HFFc6 (cell line): ENCODE measurements at regions not wholly inside any gene's neighbourhood (a gene's known extent, or its start where the extent isn't known, plus 50 kb on each side); places are given as distances from the start of the nearest gene placed in this dataset.
"Not testable (repeated sequence)": the region's sequence is repeated elsewhere in the genome, so short reads cannot be mapped to it uniquely, and the experiment has no call there.

Source experiments
- DNase-seq: peaks from one replicate; pipeline ENCODE4 v3.0.0-alpha.2; 2018
- H3K27ac Mint-ChIP-seq: 2 replicates; pipeline ENCODE4 v1.8.0; 2020; ENCODE audit warnings: mild to moderate bottlenecking, mixed read lengths
- H3K27me3 Mint-ChIP-seq: 2 replicates; pipeline ENCODE4 v1.8.0; 2021; ENCODE audit warnings: mild to moderate bottlenecking, moderate library complexity, mixed read lengths; ENCODE audit not compliant: insufficient read depth
- H3K36me3 Mint-ChIP-seq: 2 replicates; pipeline ENCODE4 v1.8.0; 2021; ENCODE audit warnings: low read depth, mixed read lengths
- H3K4me1 Mint-ChIP-seq: 2 replicates; pipeline ENCODE4 v1.8.0; 2020; ENCODE audit warnings: low read depth, mixed read lengths
- H3K4me3 Mint-ChIP-seq: 2 replicates; pipeline ENCODE4 v1.8.0; 2020; ENCODE audit warnings: mild to moderate bottlenecking, moderate library complexity, mixed read lengths
- H3K9me3 Mint-ChIP-seq: 2 replicates; pipeline ENCODE4 v1.8.0; 2020; ENCODE audit warnings: mild to moderate bottlenecking, mixed read lengths
- TF ChIP-seq, protein P1 (sequence below): fragments of 200-600 bp; sonication (generic); IDR thresholded peaks from 2 replicates; pipeline ENCODE4 v1.5.0; 2021; ENCODE audit warnings: antibody characterized with exemption, mild to moderate bottlenecking

DNA sequence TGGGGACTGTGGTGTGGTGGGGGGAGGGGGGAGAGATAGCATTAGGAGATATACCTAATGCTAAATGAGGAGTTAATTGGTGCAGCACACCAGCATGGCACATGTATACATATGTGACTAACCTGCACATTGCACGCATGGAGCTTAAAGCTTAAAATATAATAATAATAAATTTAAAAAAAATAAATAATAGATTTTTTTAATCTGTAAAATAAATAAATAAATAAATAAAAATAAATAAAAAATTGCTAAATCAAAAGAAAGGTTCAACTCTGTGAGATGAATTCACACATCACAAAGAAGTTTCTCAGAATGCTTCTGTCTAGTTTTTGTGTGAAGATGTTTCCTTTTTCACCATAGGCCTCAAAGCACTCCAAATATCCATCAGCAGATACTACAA, 1793.7 kb downstream of the UQCRFS1 start:
- H3K9me3 Mint-ChIP-seq = peaks cover 70% of the 10 kb centered on the region
- H3K4me3 Mint-ChIP-seq, H3K4me1 Mint-ChIP-seq, H3K27me3 Mint-ChIP-seq, DNase-seq, H3K36me3 Mint-ChIP-seq, H3K27ac Mint-ChIP-seq: not testable (repeated sequence)

DNA sequence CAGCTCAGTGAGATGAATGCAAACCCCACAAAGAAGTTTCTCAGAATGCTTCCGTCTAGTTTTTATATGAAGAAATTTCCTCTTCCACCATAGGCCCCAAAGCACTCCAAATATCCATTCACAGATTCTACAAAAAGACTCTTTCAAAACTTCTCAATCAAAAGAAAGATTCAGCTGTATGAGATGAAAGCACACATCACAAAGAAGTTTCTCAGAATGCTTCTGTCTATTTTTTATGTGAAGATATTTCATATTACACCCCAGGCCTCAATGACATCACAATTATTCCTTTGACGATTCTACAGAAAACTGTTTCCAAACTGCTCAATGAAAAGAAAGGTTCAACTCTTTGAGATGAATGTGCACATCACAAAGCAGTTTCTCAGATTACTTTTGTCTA, 1819.4 kb downstream of the UQCRFS1 start:
- no peak overlapping the region for H3K4me3 Mint-ChIP-seq
- no peaks in the 10 kb centered on the region for H3K27me3 Mint-ChIP-seq
- peaks cover 45% of the 10 kb centered on the region for H3K36me3 Mint-ChIP-seq
- H3K27ac Mint-ChIP-seq = no peak overlapping the region
- DNase-seq = no peak
- TF ChIP-seq, protein P1, sequence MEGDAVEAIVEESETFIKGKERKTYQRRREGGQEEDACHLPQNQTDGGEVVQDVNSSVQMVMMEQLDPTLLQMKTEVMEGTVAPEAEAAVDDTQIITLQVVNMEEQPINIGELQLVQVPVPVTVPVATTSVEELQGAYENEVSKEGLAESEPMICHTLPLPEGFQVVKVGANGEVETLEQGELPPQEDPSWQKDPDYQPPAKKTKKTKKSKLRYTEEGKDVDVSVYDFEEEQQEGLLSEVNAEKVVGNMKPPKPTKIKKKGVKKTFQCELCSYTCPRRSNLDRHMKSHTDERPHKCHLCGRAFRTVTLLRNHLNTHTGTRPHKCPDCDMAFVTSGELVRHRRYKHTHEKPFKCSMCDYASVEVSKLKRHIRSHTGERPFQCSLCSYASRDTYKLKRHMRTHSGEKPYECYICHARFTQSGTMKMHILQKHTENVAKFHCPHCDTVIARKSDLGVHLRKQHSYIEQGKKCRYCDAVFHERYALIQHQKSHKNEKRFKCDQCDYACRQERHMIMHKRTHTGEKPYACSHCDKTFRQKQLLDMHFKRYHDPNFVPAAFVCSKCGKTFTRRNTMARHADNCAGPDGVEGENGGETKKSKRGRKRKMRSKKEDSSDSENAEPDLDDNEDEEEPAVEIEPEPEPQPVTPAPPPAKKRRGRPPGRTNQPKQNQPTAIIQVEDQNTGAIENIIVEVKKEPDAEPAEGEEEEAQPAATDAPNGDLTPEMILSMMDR = no peak
- no peaks in the 10 kb centered on the region for H3K4me1 Mint-ChIP-seq
- H3K9me3 Mint-ChIP-seq = peaks cover 82% of the 10 kb centered on the region

DNA sequence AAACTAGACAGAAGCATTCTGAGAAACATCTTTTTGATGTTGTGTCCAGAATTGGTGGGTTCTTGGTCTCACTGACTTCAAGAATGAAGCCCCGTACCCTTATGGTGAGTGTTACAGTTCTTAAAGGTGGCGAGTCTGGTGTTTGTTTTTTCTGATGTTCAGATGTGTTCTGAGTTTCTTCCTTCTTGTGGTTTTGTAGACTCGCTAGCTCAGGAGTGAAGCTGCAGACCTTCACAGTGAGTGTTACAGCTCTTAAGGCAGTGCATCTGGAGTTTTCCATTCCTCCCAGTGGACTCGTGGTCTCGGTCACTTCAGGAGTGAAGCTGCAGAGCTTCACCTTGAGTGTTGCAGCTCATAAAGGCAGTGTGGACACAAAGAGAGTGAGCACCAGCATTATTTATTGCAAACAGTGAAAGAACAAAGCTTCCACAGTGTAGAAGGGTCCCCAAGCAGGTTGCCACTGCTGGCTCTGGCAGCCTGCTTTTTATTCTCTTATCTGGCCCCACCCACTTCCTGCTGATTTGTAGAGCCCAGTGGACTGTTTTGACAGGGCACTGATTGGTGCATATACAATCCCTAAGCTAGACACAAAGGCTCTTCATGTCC, 1820.8 kb downstream of the UQCRFS1 start:
- H3K36me3 Mint-ChIP-seq = peaks cover 46% of the 10 kb centered on the region
- no peak for DNase-seq
- no peaks in the 10 kb centered on the region for H3K4me1 Mint-ChIP-seq
- no peaks in the 10 kb centered on the region for H3K27me3 Mint-ChIP-seq
- H3K27ac Mint-ChIP-seq = no peak overlapping the region
- no peak overlapping the region for H3K4me3 Mint-ChIP-seq
- H3K9me3 Mint-ChIP-seq = peaks cover 82% of the 10 kb centered on the region
- TF ChIP-seq, protein P1 = no peak

DNA sequence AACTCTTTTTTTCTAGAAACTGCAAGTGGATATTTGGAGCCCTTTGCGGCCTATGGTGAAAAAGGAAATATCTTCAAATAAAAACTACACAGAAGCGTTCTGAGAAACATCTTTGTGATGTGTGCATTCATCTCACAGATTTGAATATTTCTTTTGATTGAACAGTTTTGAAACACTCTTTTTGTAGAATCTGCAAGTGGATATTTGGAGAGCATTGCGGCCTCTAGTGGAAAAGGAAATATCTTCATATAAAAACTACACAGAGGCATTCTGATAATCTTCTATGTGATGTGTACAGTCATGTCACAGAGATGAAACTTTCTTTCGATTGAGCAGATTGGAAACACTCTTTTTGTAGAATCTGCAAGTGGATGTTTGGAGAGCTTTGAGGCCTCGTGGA, 1833.6 kb downstream of the UQCRFS1 start:
- H3K36me3 Mint-ChIP-seq, H3K27me3 Mint-ChIP-seq, H3K4me1 Mint-ChIP-seq, H3K4me3 Mint-ChIP-seq, DNase-seq, H3K27ac Mint-ChIP-seq: not testable (repeated sequence)
- TF ChIP-seq, protein P1 = peak; percentile 57
- peaks cover 53% of the 10 kb centered on the region for H3K9me3 Mint-ChIP-seq

DNA sequence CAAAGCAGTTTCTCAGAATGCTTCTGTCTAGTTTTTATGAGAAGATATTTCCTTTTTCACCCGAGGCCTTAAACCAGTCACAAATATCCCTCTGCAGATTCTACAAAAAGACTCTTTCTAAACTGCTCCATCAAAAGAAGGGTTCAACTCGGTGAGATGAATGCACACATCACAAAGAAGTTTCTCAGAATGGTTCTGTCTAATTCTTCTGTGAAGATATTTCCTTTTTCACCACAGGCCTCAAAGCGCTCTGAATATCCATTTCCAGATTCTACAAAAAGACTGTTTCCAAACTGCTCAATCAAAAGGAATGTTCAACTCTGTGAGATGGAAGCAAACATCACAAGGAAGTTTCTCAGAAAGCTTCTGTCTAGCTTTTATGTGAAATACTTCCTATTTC, 1843.3 kb downstream of the UQCRFS1 start:
- H3K27ac Mint-ChIP-seq, H3K27me3 Mint-ChIP-seq, H3K4me1 Mint-ChIP-seq, H3K36me3 Mint-ChIP-seq, DNase-seq, H3K4me3 Mint-ChIP-seq: not testable (repeated sequence)
- peaks cover 77% of the 10 kb centered on the region for H3K9me3 Mint-ChIP-seq

DNA sequence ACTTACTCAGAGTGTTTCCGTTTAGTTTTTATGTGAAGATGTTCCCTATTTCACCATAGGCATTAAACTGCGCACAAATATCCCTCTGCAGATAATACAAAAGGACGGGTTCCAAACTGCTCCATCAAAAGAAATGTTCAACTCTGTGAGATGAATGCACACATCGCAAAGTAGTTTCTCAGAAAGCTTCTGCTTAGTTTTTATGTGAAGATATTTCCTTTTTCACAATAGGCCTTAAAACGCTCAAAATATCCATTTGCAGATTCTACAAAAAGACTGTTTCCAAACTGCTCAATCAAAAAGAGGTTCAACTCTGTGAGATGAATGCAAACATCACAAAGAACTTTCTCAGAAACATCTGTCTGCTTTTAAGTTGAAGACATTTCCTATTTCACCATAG, 1850.5 kb downstream of the UQCRFS1 start:
- not testable (repeated sequence) for H3K27me3 Mint-ChIP-seq, H3K4me3 Mint-ChIP-seq, H3K4me1 Mint-ChIP-seq, DNase-seq, H3K27ac Mint-ChIP-seq
- Mint-ChIP-seq H3K36me3 (peaks cover 39% of the 10 kb centered on the region), H3K9me3 (peaks cover 89% of the 10 kb centered on the region)

DNA sequence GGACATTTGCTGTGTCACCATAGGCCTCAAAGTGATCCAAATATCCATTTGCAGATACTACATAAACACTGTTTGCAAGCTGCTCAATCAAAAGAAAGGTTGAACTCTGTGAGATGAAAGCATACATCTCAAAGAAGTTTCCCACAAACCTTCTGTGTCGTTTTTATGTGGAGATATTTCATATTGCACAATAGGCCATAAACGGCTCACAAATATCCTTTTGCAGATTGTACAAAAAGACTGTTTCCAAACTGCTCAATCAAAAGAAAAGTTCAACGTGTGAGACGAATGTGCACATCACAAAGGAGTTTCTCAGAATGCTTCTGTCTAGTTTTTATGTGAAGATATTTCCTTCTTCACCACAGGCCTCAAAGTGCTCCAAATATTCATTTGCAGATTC, 1857.4 kb downstream of the UQCRFS1 start:
- not testable (repeated sequence) for DNase-seq, H3K27me3 Mint-ChIP-seq, H3K4me1 Mint-ChIP-seq, H3K4me3 Mint-ChIP-seq, H3K27ac Mint-ChIP-seq
- peaks cover 54% of the 10 kb centered on the region for H3K36me3 Mint-ChIP-seq
- peaks cover 97% of the 10 kb centered on the region for H3K9me3 Mint-ChIP-seq
